GM13976 (cell line): ENCODE measurements at regions not wholly inside any gene's neighbourhood (a gene's known extent, or its start where the extent isn't known, plus 50 kb on each side); places are given as distances from the start of the nearest gene placed in this dataset.

ENCODE experiments used
- DNase-seq: peaks from one replicate; pipeline ENCODE4 v3.0.0; 2012; ENCODE audit warnings: low spot score
- in situ Hi-C: fragments of 300-500 bp; cut with MboI; formaldehyde crosslinking; loops from one replicate; pipeline ENCODE4 v1.12.0; 2022; ENCODE audit warnings: low sequenced_read_pairs, mixed read lengths, inconsistent platforms; ENCODE audit not compliant: unreplicated experiment
- TF ChIP-seq, protein P1 (sequence below): IDR thresholded peaks from 2 replicates; pipeline ENCODE4 v1.5.1; 2012; ENCODE audit warnings: borderline replicate concordance, mild to moderate bottlenecking; ENCODE audit not compliant: insufficient read depth; ENCODE audit errors: extremely low read depth, missing control alignments, control extremely low read depth

DNA sequence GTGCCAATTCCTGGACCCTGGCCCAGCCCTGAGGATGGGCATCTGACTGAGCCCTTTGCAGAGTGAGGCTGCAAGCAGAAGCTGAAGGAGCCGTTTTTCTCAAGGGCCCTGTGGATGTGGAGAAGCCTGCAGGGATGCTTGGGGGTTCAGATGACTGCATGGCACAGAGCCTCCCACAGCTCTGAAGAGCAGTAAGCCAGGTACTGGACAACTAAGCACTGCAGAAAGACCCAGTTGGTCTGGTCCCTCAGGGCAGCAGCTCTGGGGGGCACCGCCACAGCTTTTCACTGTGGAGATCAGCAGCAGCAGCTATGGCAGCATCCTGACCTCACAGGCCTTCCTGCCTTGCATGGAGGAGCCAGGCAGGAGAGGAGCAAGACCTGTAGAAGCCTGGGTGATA is 67.6 kb downstream of the CRYGS start:
- in situ Hi-C loops: no loop called here
- TF ChIP-seq, protein P1, sequence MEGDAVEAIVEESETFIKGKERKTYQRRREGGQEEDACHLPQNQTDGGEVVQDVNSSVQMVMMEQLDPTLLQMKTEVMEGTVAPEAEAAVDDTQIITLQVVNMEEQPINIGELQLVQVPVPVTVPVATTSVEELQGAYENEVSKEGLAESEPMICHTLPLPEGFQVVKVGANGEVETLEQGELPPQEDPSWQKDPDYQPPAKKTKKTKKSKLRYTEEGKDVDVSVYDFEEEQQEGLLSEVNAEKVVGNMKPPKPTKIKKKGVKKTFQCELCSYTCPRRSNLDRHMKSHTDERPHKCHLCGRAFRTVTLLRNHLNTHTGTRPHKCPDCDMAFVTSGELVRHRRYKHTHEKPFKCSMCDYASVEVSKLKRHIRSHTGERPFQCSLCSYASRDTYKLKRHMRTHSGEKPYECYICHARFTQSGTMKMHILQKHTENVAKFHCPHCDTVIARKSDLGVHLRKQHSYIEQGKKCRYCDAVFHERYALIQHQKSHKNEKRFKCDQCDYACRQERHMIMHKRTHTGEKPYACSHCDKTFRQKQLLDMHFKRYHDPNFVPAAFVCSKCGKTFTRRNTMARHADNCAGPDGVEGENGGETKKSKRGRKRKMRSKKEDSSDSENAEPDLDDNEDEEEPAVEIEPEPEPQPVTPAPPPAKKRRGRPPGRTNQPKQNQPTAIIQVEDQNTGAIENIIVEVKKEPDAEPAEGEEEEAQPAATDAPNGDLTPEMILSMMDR: no peak

DNA sequence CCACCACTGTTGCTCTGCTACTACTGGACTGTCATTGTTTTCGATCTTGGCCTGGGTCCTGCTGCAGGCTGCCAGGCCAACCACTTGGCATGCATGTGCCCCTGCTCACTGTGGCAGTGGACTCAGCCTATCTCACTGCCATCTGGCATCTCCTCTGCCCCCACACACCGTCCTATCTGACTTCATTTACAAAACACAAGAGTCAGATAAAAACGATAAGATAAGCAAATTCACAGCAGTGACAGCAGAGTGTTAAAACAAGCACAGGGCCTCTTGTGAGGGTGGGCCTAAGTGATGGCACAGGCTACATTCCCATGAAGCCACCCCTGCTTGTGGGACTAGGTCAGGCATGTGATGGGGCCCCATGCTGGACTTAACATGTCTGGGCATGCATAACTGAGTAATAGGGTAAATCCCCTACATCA is 68.1 kb downstream of the CRYGS start:
- TF ChIP-seq, protein P1: no peak
- in situ Hi-C loops: no loop called here
- DNase-seq: no peak

More for the DNA sequence above, 67.6 kb downstream of the CRYGS start:
- DNase-seq: no peak

DNA sequence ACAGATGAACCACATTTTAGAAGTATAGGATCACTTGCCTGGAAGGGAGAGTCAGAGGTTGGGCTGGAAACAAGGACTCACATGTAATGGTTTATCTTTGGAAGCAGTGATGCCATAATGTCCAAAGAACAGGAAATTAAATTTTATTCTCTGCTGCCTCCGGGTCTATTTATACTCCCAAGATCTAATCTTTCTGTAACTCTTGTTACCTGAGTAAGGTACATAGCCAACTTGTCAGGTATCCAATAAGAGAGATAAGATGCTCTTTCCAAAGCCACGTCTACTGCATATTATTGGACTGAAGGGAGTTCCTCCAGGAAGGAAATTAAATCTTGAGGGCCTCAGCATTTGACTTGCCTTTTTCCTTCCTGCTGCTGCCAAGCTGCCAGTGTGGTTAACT is 71.0 kb downstream of the CRYGS start:
- DNase-seq: no peak
- TF ChIP-seq, protein P1: no peak
- in situ Hi-C loops: no loop called here

DNA sequence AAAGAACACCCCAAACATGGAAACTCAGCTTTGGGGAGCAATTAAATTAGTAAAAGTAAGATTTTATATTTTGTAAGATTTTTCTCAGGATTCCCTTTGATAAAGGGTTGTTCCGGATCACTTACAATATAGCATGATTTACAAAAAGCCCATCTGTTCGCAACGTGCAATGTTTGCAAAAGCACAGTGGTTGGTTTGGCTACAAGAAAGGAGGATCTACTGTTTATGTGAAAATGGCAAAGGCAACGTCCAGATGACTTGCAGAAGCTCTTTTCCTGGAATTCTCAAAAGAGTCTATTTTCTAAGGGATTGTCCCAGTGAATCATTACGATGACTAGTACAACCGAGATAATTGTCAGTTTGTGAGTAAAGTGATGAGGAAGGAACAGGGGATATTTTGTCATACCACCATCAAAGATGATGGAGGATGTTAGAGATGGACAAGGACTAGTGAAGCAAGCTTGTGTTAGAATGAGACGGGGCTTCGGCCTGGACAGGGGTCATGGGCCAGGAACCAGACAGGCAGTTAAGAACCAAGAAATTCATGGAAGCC is 71.6 kb downstream of the CRYGS start:
- DNase-seq: no peak
- TF ChIP-seq, protein P1: no peak
- in situ Hi-C loops: no loop called here

DNA sequence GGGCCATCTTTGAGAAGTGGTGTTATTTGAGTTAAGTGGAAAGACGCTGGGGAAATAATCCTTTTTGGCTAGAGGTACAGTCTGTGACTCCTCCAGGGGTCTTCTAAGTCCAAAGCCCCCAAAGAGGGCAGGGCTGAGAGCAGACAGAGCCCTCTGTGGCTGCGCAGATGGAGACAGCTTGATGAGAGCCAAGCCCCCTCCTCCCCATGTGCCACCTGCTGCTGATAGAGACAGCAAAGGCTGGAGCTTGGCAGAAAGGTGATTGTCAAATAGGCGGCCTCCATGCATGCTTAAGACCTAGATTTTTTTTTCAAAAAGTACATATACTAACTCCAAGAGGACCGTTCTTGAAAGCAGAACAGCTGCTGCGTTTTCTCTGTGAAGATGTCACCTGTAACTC is 72.4 kb downstream of the CRYGS start:
- in situ Hi-C loops: no loop called here
- no peak for DNase-seq
- TF ChIP-seq, protein P1: no peak

DNA sequence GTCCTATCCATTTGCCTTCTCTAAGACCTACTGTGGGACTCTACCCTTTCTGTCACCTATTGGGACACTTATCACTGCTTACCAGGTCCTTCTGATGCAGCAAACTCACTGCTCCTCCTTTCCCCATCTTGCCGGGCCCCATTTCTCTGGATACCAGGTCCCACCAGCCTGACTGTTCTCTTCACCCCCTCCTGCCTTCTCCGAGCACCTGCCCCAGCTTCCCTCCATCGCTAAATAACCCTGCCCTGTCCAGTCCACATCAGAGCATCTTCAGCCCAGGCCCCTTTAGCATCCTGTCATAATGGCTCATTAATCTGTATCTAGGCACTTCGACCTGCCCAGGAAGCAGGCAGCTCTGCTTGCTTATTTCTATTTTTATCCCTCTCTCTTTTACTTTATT is 74.7 kb downstream of the CRYGS start:
- no peak for DNase-seq
- TF ChIP-seq, protein P1: no peak

More for the DNA sequence above, 74.7 kb downstream of the CRYGS start:
- in situ Hi-C loops: no loop called here
